Right lobe of liver (tissue), 6 donors: ENCODE measurements at regions not wholly inside any gene's neighbourhood (a gene's known extent, or its start where the extent isn't known, plus 50 kb on each side); places are given as distances from the start of the nearest gene placed in this dataset.

ENCODE experiments used
- ATAC-seq, 4 donors: fragments of 200-7000 bp; cut with Tn5 transposase; one replicate each; pipeline ENCODE4 v1.9.1; 2020; ENCODE audit warnings: mild to moderate bottlenecking in 4 of 4, moderate library complexity in 4 of 4
- DNase-seq, 3 donors: peaks; one replicate each; pipeline ENCODE4 v3.0.0-alpha.2; 2020
- H3K27ac ChIP-seq, 3 donors: fragments of 200-600 bp; one replicate each; pipeline ENCODE4 v1.8.0; 2022
- H3K27me3 ChIP-seq, 2 donors: fragments of 200-600 bp; one replicate each; pipeline ENCODE4 v1.8.0; 2022
- H3K36me3 ChIP-seq, 4 donors: fragments of 200-600 bp; sonication (generic) in 1 of 4; one replicate each; pipeline versions ENCODE4 v1.5.1 to v1.8.0; 2017 to 2022; ENCODE audit warnings: control low read depth in 1 of 4
- H3K4me1 ChIP-seq, 4 donors: fragments of 200-600 bp; sonication (generic) in 1 of 4; one replicate each; pipeline versions ENCODE4 v1.5.1 to v1.8.0; 2017 to 2022; ENCODE audit warnings: control low read depth in 1 of 4
- H3K4me3 ChIP-seq, 3 donors: fragments of 200-600 bp; one replicate each; pipeline ENCODE4 v1.8.0; 2022
- H3K9me3 ChIP-seq, 4 donors: fragments of 200-600 bp; sonication (generic) in 1 of 4; one replicate each; pipeline versions ENCODE4 v1.5.1 to v1.8.0; 2017 to 2022; ENCODE audit warnings: control low read depth in 1 of 4
- CTCF ChIP-seq, 4 donors: fragments of 200-600 bp in 3 of 4; fragments of 450-650 bp in 1 of 4; IDR thresholded peaks; one replicate each; pipeline versions ENCODE4 v1.5.1 to v1.8.0; 2016 to 2022; ENCODE audit warnings: antibody characterized with exemption in 4 of 4, mild to moderate bottlenecking in 2 of 4
- POLR2A ChIP-seq: fragments of 450-650 bp; IDR thresholded peaks from one replicate; pipeline ENCODE4 v1.6.1; 2017; ENCODE audit warnings: antibody characterized with exemption, mild to moderate bottlenecking
- WGBS: methylation state at CpG from one replicate; pipeline ENCODE4 v1.1.6; 2018; ENCODE audit warnings: low coverage, low lambda C conversion rate; ENCODE audit not compliant: insufficient coverage; ENCODE audit errors: missing lambda C conversion rate; 5-methylcytosine and 5-hydroxymethylcytosine counted together
- intact Hi-C, 2 donors: fragments of 100-400 bp; cut with DNase I; formaldehyde crosslinking; loops; one replicate each; pipeline versions ENCODE4 v1.11.2 to v1.14.1; 2022
- donor health status: DM: no; HTN: yes; CAD: no.
- donor health status: DM: no; HTN: no; CAD: no.
- donor health status: DM: no; HTN: no; CAD: no.
- donor health status: DM: no; HTN: yes; CAD: no.
- donor health status: DM: no; HTN: yes; CAD: no.

GRCh38 chr12:67056329-67056728, 212.8 kb upstream of the CAND1 start:
- no peak for ATAC-seq
- no peaks in the 10 kb centered on the region for H3K36me3 ChIP-seq
- H3K27me3 ChIP-seq: no peaks in the 10 kb centered on the region
- intact Hi-C loops: no loop called here
- H3K27ac ChIP-seq: no peak overlapping the region
- no peaks in the 10 kb centered on the region for H3K4me1 ChIP-seq
- no peaks in the 10 kb centered on the region for H3K9me3 ChIP-seq
- TF ChIP-seq CTCF (IDR thresholded peaks at IDR 0.05): no peak
- TF ChIP-seq POLR2A: no peak
- DNase-seq: no peak
- H3K4me3 ChIP-seq: no peak overlapping the region

GRCh38 chr12:67057072-67057471, 212.1 kb upstream of the CAND1 start:
- no peak overlapping the region for H3K27ac ChIP-seq
- no peaks in the 10 kb centered on the region for H3K4me1 ChIP-seq
- H3K36me3 ChIP-seq: no peaks in the 10 kb centered on the region
- intact Hi-C loops: no loop called here
- H3K4me3 ChIP-seq: no peak overlapping the region
- H3K27me3 ChIP-seq: no peaks in the 10 kb centered on the region
- ATAC-seq (no peak), DNase-seq (no peak)
- WGBS: 49% methylated on average over 5 of the region's 5 CpGs
- TF ChIP-seq POLR2A (no peak), CTCF (IDR thresholded peaks at IDR 0.05) (no peak)
- no peaks in the 10 kb centered on the region for H3K9me3 ChIP-seq

- DNase-seq: no peak
- no peaks in the 10 kb centered on the region for H3K9me3 ChIP-seq
- H3K36me3 ChIP-seq: no peaks in the 10 kb centered on the region
- TF ChIP-seq POLR2A: no peak
- H3K27me3 ChIP-seq: no peaks in the 10 kb centered on the region
- intact Hi-C loops: no loop called here
- no peak for ATAC-seq
- no peak overlapping the region for H3K4me3 ChIP-seq
- no peaks in the 10 kb centered on the region for H3K4me1 ChIP-seq
- WGBS: 56% methylated on average over 2 of the region's 2 CpGs
- no peak overlapping the region for H3K27ac ChIP-seq
Observed at GRCh38 chr12:67062193-67062592, 207.0 kb upstream of the CAND1 start.

GRCh38 chr12:67067453-67068203, 201.5 kb upstream of the CAND1 start:
- TF ChIP-seq POLR2A: no peak
- no peak for TF ChIP-seq CTCF (IDR thresholded peaks at IDR 0.05)
- no peaks in the 10 kb centered on the region for H3K9me3 ChIP-seq
- intact Hi-C loops: no loop called here
- ATAC-seq (no peak), DNase-seq (no peak)
- 17% methylated on average over 10 of the region's 12 CpGs for WGBS
- H3K27ac ChIP-seq: no peak overlapping the region
- no peak overlapping the region for H3K4me3 ChIP-seq
- no peaks in the 10 kb centered on the region for H3K36me3 ChIP-seq
- H3K27me3 ChIP-seq: no peaks in the 10 kb centered on the region
- H3K4me1 ChIP-seq: peaks cover 0 to 4% (median 0%) of the 10 kb centered on the region in 4 donors

GRCh38 chr12:67068204-67068731, 200.9 kb upstream of the CAND1 start:
- Histone ChIP-seq H3K27ac (no peak overlapping the region), H3K4me1 (peaks cover 0 to 4% (median 0%) of the 10 kb centered on the region in 4 donors), H3K36me3 (no peaks in the 10 kb centered on the region), H3K27me3 (no peaks in the 10 kb centered on the region), H3K4me3 (peak overlapping the region in 2 of 3 donors; percentile 39 to 59), H3K9me3 (no peaks in the 10 kb centered on the region)
- WGBS: 2% methylated on average over 17 of the region's 20 CpGs
- ATAC-seq: peak in 3 of 4 donors; percentile 11 to 31 (median 16)
- DNase-seq: peak in 1 of 3 donors; percentile 20
- intact Hi-C loops: no loop called here
- TF ChIP-seq CTCF (IDR thresholded peaks at IDR 0.05): no peak
- TF ChIP-seq POLR2A: no peak
